Endothelial cell of umbilical vein (primary cell): ENCODE measurements at regions not wholly inside any gene's neighbourhood (a gene's known extent, or its start where the extent isn't known, plus 50 kb on each side); places are given as distances from the start of the nearest gene placed in this dataset.

ENCODE experiments used
- CTCF ChIP-seq, 2 donors: IDR thresholded peaks; 1 replicate in 1 of 2; 2 replicates in 1 of 2; pipeline ENCODE4 v1.5.1; 2011; ENCODE audit warnings: low read length in 2 of 2, mild to moderate bottlenecking in 2 of 2, moderate library complexity in 2 of 2, control low read depth in 1 of 2, inconsistent platforms in 1 of 2, low read depth in 1 of 2; ENCODE audit not compliant: insufficient read depth in 1 of 2; ENCODE audit errors: extremely low read depth in 1 of 2
- EZH2 ChIP-seq: IDR thresholded peaks from 2 replicates; pipeline ENCODE4 v1.6.1; 2012; ENCODE audit warnings: borderline replicate concordance, low read depth, mild to moderate bottlenecking, moderate library complexity, low read length, inconsistent platforms; ENCODE audit not compliant: severe bottlenecking
- FOS ChIP-seq: IDR thresholded peaks from 2 replicates; pipeline ENCODE4 v1.6.1; 2011; ENCODE audit warnings: mild to moderate bottlenecking, low read length, moderate library complexity, borderline replicate concordance; ENCODE audit not compliant: insufficient read depth
- GATA2 ChIP-seq: IDR thresholded peaks from 2 replicates; pipeline ENCODE4 v1.7.0; 2011; ENCODE audit warnings: low read depth, mild to moderate bottlenecking, moderate library complexity, mixed read lengths, low read length; ENCODE audit not compliant: insufficient read length, insufficient read depth
- JUN ChIP-seq: IDR thresholded peaks from 2 replicates; pipeline ENCODE4 v1.6.1; 2011; ENCODE audit warnings: borderline replicate concordance, low read depth; ENCODE audit not compliant: insufficient read length, insufficient read depth
- MAX ChIP-seq: IDR thresholded peaks from 2 replicates; pipeline ENCODE4 v1.6.1; 2011; ENCODE audit not compliant: insufficient read depth, insufficient read length
- MYC ChIP-seq: IDR thresholded peaks from one replicate; pipeline ENCODE4 v1.6.1; 2011; ENCODE audit warnings: mild to moderate bottlenecking, low read depth, low read length
- POLR2A ChIP-seq: IDR thresholded peaks from 2 replicates; pipeline ENCODE4 v1.6.1; 2012; ENCODE audit warnings: low read depth, mild to moderate bottlenecking, control low read depth, low read length
- POLR2AphosphoS5 ChIP-seq: IDR thresholded peaks from 2 replicates; pipeline ENCODE4 v1.6.1; 2012; ENCODE audit warnings: low read depth, mild to moderate bottlenecking, control low read depth, low read length, moderate library complexity; ENCODE audit not compliant: insufficient read depth

- TF ChIP-seq CTCF (IDR thresholded peaks at IDR 0.05; ENCODE audit: extremely low read depth in 1 of 2, insufficient read depth in 1 of 2, low read depth in 1 of 2, low read length in 2 of 2) (no peak), EZH2 (no peak), POLR2A (no peak), JUN (no peak), POLR2AphosphoS5 (no peak), MAX (no peak), MYC (no peak), FOS (no peak), GATA2 (no peak)
These were observed 301.1 kb downstream of the MYCN start for GRCh38 chr2:16241166-16242160.
